AG10803 (cell line): ENCODE measurements at regions not wholly inside any gene's neighbourhood (a gene's known extent, or its start where the extent isn't known, plus 50 kb on each side); places are given as distances from the start of the nearest gene placed in this dataset.

Experiments
- DNase-seq: peaks from one replicate; pipeline ENCODE4 v3.0.0; 2010; ENCODE audit warnings: low read depth
- H3K4me3 ChIP-seq: 2 replicates; pipeline ENCODE4 v1.5.1; 2011; ENCODE audit warnings: mild to moderate bottlenecking, low read length, control low read depth
- CTCF ChIP-seq: conservative IDR thresholded peaks from 2 replicates; pipeline ENCODE4 v1.5.1; 2011; ENCODE audit warnings: mild to moderate bottlenecking, low read length, control low read depth, inconsistent platforms

- H3K4me3 ChIP-seq = no peak overlapping the region
- DNase-seq = no peak
- TF ChIP-seq CTCF = no peak
Measured at GRCh38 chr7:108839076-108839475, 269.4 kb downstream of the DNAJB9 start.

GRCh38 chr7:108845951-108846350, 276.3 kb downstream of the DNAJB9 start:
- no peak overlapping the region for H3K4me3 ChIP-seq
- no peak for DNase-seq
- no peak for TF ChIP-seq CTCF

- DNase-seq = no peak
- H3K4me3 ChIP-seq = no peak overlapping the region
- no peak for TF ChIP-seq CTCF
Measured at GRCh38 chr7:108846471-108846870, 276.8 kb downstream of the DNAJB9 start.

GRCh38 chr7:108848486-108848885, 278.8 kb downstream of the DNAJB9 start:
- no peak for DNase-seq
- H3K4me3 ChIP-seq = no peak overlapping the region
- no peak for TF ChIP-seq CTCF

GRCh38 chr7:108860615-108861014, 290.9 kb downstream of the DNAJB9 start:
- no peak for TF ChIP-seq CTCF
- H3K4me3 ChIP-seq = no peak overlapping the region
- no peak for DNase-seq

GRCh38 chr7:108861071-108861470, 291.4 kb downstream of the DNAJB9 start:
- H3K4me3 ChIP-seq = no peak overlapping the region
- TF ChIP-seq CTCF = no peak
- DNase-seq = no peak

- H3K4me3 ChIP-seq = no peak overlapping the region
- no peak for TF ChIP-seq CTCF
- DNase-seq = no peak
Measured at GRCh38 chr7:108863227-108863848, 293.7 kb downstream of the DNAJB9 start.
